ENCODE measurements at regions not wholly inside any gene's neighbourhood (a gene's known extent, or its start where the extent isn't known, plus 50 kb on each side); places are given as distances from the start of the nearest gene placed in this dataset.

- TF ChIP-seq, protein P1, sequence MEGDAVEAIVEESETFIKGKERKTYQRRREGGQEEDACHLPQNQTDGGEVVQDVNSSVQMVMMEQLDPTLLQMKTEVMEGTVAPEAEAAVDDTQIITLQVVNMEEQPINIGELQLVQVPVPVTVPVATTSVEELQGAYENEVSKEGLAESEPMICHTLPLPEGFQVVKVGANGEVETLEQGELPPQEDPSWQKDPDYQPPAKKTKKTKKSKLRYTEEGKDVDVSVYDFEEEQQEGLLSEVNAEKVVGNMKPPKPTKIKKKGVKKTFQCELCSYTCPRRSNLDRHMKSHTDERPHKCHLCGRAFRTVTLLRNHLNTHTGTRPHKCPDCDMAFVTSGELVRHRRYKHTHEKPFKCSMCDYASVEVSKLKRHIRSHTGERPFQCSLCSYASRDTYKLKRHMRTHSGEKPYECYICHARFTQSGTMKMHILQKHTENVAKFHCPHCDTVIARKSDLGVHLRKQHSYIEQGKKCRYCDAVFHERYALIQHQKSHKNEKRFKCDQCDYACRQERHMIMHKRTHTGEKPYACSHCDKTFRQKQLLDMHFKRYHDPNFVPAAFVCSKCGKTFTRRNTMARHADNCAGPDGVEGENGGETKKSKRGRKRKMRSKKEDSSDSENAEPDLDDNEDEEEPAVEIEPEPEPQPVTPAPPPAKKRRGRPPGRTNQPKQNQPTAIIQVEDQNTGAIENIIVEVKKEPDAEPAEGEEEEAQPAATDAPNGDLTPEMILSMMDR (IDR thresholded peaks at IDR 0.05): no peak
- TF ChIP-seq POLR2A (IDR thresholded peaks at IDR 0.05) (no peak), POLR2AphosphoS5 (IDR thresholded peaks at IDR 0.05) (no peak), EP300 (IDR thresholded peaks at IDR 0.05; ENCODE audit: low read depth) (no peak)
- Histone ChIP-seq H3K27me3 (no peaks in the 10 kb centered on the region), H3K27ac (no peak overlapping the region), H3K4me1 (no peaks in the 10 kb centered on the region), H3K9me3 (no peaks in the 10 kb centered on the region), H3K4me3 (no peak overlapping the region), H3K36me3 (no peaks in the 10 kb centered on the region)
- in situ Hi-C loops (cut with MboI; ENCODE audit: low pct_ligation_motif_present in 1 of 4, low pct_unique_long_range_greater_than_20kb in 1 of 4, low sequenced_read_pairs in 3 of 4): no loop called here
- 88 to 100% methylated on average over 2 to 11 of the region's 17 CpGs for WGBS, 2 donors (ENCODE audit: low coverage in 1 of 2)
- no peak for DNase-seq
- intact Hi-C loops (cut with DNase I; ENCODE audit: low total_unique reads): no loop called here
These were observed 78.8 kb upstream of the SLC6A6 start for GRCh38 chr3:14323401-14324223.

GRCh38 chr3:14324224-14324944 lies 78.0 kb upstream of the SLC6A6 start:
- Histone ChIP-seq H3K27me3 (no peaks in the 10 kb centered on the region), H3K36me3 (no peaks in the 10 kb centered on the region), H3K9me3 (no peaks in the 10 kb centered on the region), H3K27ac (no peak overlapping the region), H3K4me3 (no peak overlapping the region), H3K4me1 (peaks cover 0 to 4% (median 0%) of the 10 kb centered on the region in 4 donors)
- in situ Hi-C loops (cut with MboI; ENCODE audit: low pct_ligation_motif_present in 1 of 4, low pct_unique_long_range_greater_than_20kb in 1 of 4, low sequenced_read_pairs in 3 of 4): no loop called here
- 80 to 88% methylated on average over 4 to 13 of the region's 13 CpGs for WGBS, 2 donors (ENCODE audit: low coverage in 1 of 2)
- no peak for DNase-seq
- intact Hi-C loops (cut with DNase I; ENCODE audit: low total_unique reads): no loop called here
- TF ChIP-seq POLR2A (IDR thresholded peaks at IDR 0.05) (no peak), POLR2AphosphoS5 (IDR thresholded peaks at IDR 0.05) (no peak), EP300 (IDR thresholded peaks at IDR 0.05; ENCODE audit: low read depth) (no peak)
- TF ChIP-seq, protein P1 (IDR thresholded peaks at IDR 0.05): no peak

DNA sequence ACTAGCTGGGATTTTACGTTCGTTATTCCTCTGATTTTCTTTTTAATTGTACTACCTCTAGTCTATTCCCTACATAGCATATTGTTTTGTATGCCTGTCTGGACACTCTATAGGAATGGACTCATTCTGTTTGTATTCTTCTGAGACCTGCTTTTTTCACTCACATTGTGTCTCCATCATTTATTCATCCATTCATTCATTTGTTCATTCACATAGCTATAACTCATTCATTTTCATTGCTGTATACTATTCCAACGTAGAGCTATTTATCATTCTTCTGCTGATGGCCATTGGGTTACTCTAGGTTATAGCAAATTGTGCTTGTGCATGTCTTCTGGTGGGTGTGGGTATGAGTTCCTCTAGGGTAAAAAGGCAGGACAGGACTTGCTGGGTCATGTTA lies 74.0 kb upstream of the SLC6A6 start:
- DNase-seq: no peak
- Histone ChIP-seq H3K9me3 (no peaks in the 10 kb centered on the region), H3K27ac (no peak overlapping the region), H3K36me3 (no peaks in the 10 kb centered on the region), H3K27me3 (no peaks in the 10 kb centered on the region), H3K4me1 (peaks cover 0 to 13% (median 8%) of the 10 kb centered on the region in 4 donors), H3K4me3 (no peak overlapping the region)
- in situ Hi-C loops (cut with MboI; ENCODE audit: low pct_ligation_motif_present in 1 of 4, low pct_unique_long_range_greater_than_20kb in 1 of 4, low sequenced_read_pairs in 3 of 4) (no loop called here), intact Hi-C loops (cut with DNase I; ENCODE audit: low total_unique reads) (no loop called here)
- 80 to 90% methylated on average over 3 of the region's 3 CpGs for WGBS, 2 donors (ENCODE audit: low coverage in 1 of 2)
- TF ChIP-seq EP300 (IDR thresholded peaks at IDR 0.05; ENCODE audit: low read depth) (no peak), POLR2A (IDR thresholded peaks at IDR 0.05) (no peak), POLR2AphosphoS5 (IDR thresholded peaks at IDR 0.05) (no peak)
- TF ChIP-seq, protein P1 (IDR thresholded peaks at IDR 0.05): no peak

DNA sequence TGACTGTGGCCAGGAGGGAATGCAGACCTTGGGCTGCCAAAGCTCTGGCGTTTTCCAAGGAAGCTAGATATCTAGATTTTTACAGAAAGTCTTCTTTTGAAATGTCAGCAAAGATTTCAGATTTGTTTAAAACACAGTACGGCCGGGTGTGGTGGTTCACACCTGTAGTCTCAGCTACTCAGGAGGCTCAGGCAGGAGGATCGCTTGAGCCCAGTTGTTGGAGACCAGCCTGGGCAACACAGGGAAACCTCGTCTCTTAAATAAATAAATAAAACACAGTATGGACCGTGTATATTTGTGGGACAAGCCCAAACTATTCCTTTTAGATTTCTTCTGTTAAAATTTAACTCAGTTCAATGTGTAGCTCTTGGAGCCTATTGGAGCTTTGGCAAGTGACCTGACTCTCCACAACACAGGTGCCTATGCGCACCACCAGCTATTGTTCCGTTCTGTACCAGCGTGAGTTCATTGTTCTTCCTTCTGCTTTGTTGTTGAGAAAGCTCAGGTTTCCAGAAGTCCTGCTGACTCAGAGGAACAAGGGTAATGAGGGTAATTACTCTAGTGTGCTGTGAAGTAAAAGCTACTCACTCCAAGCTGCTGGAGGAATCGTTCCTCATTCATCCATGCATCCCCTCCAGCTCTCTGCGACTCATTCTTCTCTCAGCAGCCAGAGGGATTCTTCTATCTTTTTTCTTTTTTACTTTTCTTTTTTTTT lies 73.1 kb upstream of the SLC6A6 start:
- H3K27me3 ChIP-seq: no peaks in the 10 kb centered on the region
- intact Hi-C loops (cut with DNase I; ENCODE audit: low total_unique reads): no loop called here
- no peak overlapping the region for H3K4me3 ChIP-seq
- in situ Hi-C loops (cut with MboI; ENCODE audit: low pct_ligation_motif_present in 1 of 4, low pct_unique_long_range_greater_than_20kb in 1 of 4, low sequenced_read_pairs in 3 of 4): no loop called here
- H3K36me3 ChIP-seq: no peaks in the 10 kb centered on the region
- WGBS, 2 donors (ENCODE audit: low coverage in 1 of 2): 37 to 52% methylated on average over 2 to 11 of the region's 11 CpGs
- peak overlapping the region; percentile 11 to 37 (median 22) for H3K27ac ChIP-seq
- peaks cover 0 to 16% (median 11%) of the 10 kb centered on the region in 4 donors for H3K4me1 ChIP-seq
- no peaks in the 10 kb centered on the region for H3K9me3 ChIP-seq
- DNase-seq: peak; percentile 37
- TF ChIP-seq POLR2A (IDR thresholded peaks at IDR 0.05): no peak
